ENCODE measurements at regions not wholly inside any gene's neighbourhood (a gene's known extent, or its start where the extent isn't known, plus 50 kb on each side); places are given as distances from the start of the nearest gene placed in this dataset.

DNA sequence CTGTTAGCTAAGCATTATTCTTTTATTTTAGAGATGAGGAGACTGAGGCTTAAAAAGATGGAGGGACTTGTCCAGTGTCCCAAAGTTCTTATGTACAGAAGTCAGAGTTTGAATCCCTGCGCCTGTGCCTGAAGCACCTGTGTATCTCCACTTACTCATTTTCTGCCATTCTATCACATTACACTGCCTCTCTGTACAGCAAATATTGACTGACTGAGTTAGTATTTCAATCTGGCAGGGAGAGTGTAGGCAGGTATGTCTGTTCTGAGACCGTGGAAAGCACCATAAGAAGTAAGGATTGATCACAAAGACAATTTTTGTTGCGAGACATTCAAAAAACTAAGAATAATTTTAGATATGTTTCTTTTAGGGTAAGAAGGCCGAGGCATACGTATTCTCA lies 162.7 kb downstream of the KITLG start (continued):
- TF ChIP-seq ZNF850 (CRISPR knock-in tag; conservative IDR thresholded peaks at IDR 0.05), result no peak
- TF ChIP-seq ZFP37 (CRISPR knock-in tag; IDR thresholded peaks at IDR 0.05; ENCODE audit: borderline replicate concordance), result no peak
- TF ChIP-seq ZIK1 (CRISPR knock-in tag; IDR thresholded peaks at IDR 0.05; ENCODE audit: borderline replicate concordance, low read depth), result no peak
- no peak for TF ChIP-seq FOXJ3 (CRISPR knock-in tag; IDR thresholded peaks at IDR 0.05; ENCODE audit: borderline replicate concordance)
- TF ChIP-seq NR2F6 (IDR thresholded peaks at IDR 0.05), result no peak
- no peak for TF ChIP-seq NR2F6 (CRISPR knock-in tag; IDR thresholded peaks at IDR 0.05)
- no peak for TF ChIP-seq ZNF468 (CRISPR knock-in tag; IDR thresholded peaks at IDR 0.05)
- TF ChIP-seq, protein P1, sequence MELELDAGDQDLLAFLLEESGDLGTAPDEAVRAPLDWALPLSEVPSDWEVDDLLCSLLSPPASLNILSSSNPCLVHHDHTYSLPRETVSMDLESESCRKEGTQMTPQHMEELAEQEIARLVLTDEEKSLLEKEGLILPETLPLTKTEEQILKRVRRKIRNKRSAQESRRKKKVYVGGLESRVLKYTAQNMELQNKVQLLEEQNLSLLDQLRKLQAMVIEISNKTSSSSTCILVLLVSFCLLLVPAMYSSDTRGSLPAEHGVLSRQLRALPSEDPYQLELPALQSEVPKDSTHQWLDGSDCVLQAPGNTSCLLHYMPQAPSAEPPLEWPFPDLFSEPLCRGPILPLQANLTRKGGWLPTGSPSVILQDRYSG (CRISPR knock-in tag; IDR thresholded peaks at IDR 0.05), result no peak

DNA sequence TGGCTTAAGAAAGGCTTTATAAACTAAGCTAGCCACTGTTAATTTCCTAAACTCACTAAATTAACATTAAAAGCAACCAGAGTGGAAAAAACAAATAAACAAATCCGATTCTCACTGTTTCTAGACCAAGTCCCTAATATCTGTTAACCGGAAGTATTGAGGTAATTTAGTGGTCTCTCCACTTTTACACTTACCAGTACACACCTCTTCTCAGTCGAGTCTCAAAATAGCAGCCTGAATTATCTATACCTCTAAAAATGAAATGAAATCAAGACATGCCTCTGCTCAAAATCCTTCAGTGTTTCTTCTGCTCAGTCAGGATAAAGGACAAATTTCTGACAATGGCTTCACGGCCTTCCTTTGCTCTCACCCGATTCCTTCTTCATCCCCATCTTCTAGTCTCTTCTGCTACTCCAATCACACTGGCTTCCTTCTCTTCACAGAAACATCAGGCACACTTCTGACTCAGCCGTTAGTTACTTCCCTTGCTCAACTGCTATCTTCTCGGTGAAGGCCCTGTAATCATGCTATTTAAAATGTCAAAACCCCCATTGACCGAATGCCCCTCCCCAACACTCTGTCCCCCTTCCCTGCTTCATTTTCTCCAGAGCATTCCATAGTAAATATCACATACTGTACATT lies 161.3 kb downstream of the KITLG start:
- BruUV-seq (replicated peaks), result no TSS peak
- H4K20me1 ChIP-seq (ENCODE audit: insufficient read depth, low read length), result no peaks in the 10 kb centered on the region
- intact Hi-C loops (cut with micrococcal nuclease; ENCODE audit: unreplicated experiment), result no loop called here
- in situ Hi-C loops (cut with HindIII; ENCODE audit: extremely low pct_ligation_motif_present, low pct_unique_long_range_greater_than_20kb), result no loop called here
- no peak for FAIRE-seq
- ChIA-PET POLR2A (no interaction called here), CTCF (ENCODE audit: low intra/inter-chr PET ratio, low total read pairs) (no interaction called here)
- no peaks in the 10 kb centered on the region for H3K9me3 ChIP-seq (ENCODE audit: low read length)
- no peaks in the 10 kb centered on the region for H3K79me2 ChIP-seq (ENCODE audit: insufficient read depth, low read length)
- no peak overlapping the region for H3K27ac ChIP-seq (ENCODE audit: extremely low read length, insufficient read depth, low read length)
- H3K4me3 ChIP-seq (replicated peaks in 1 of 3; ENCODE audit: insufficient read depth in 1 of 3, low read depth in 2 of 3, low read length in 3 of 3), result no peak overlapping the region
- no peaks in the 10 kb centered on the region for H3K4me1 ChIP-seq (ENCODE audit: insufficient read depth, low read length)
- DNase-seq (ENCODE audit: low spot score), result no peak
- no peaks in the 10 kb centered on the region for H3K36me3 ChIP-seq (replicated peaks in 1 of 2; ENCODE audit: control insufficient read depth in 1 of 2, insufficient read depth in 2 of 2, low read length in 2 of 2)
- no peak overlapping the region for H3K4me2 ChIP-seq (ENCODE audit: low read depth, low read length)
- H3K27me3 ChIP-seq (ENCODE audit: control insufficient read depth in 1 of 2, insufficient read depth in 2 of 2, low read length in 2 of 2), result no peaks in the 10 kb centered on the region
- no peak for ATAC-seq
- no peak for TF ChIP-seq ATRX (CRISPR knock-in tag; IDR thresholded peaks at IDR 0.05; ENCODE audit: borderline replicate concordance)
- WGBS (ENCODE audit: low lambda C conversion rate), result 49% methylated on average over 8 of the region's 8 CpGs
- no peak overlapping the region for H3K9ac ChIP-seq (ENCODE audit: insufficient read depth, low read depth, low read length)
- H2AFZ ChIP-seq (ENCODE audit: low read length), result no peak overlapping the region
